ENCODE measurements at regions not wholly inside any gene's neighbourhood (a gene's known extent, or its start where the extent isn't known, plus 50 kb on each side); places are given as distances from the start of the nearest gene placed in this dataset.

GRCh38 chr4:23485801-23486200 lies 404.0 kb downstream of the PPARGC1A start:
- Histone ChIP-seq H3K27ac (ENCODE audit: low read depth in 2 of 2, low read length in 2 of 2) (no peak overlapping the region), H3K27me3 (ENCODE audit: control insufficient read depth, insufficient read depth, low read length) (no peaks in the 10 kb centered on the region), H3K4me3 (ENCODE audit: low read length in 3 of 3) (no peak overlapping the region), H3K9ac (ENCODE audit: low read length in 3 of 3) (no peak overlapping the region), H3K9me3 (ENCODE audit: control insufficient read depth in 2 of 3, insufficient read depth in 1 of 3, low read length in 3 of 3) (no peaks in the 10 kb centered on the region), H3K36me3 (ENCODE audit: control insufficient read depth in 2 of 3, insufficient read depth in 3 of 3, low read length in 3 of 3) (no peaks in the 10 kb centered on the region), H3K4me1 (ENCODE audit: control insufficient read depth in 2 of 3, insufficient read depth in 2 of 3, low read depth in 1 of 3, low read length in 3 of 3) (no peaks in the 10 kb centered on the region)
- intact Hi-C loops (cut with DNase I): no loop called here
- FAIRE-seq (no peak), DNase-seq (no peak)
- TF ChIP-seq CTCF (IDR thresholded peaks at IDR 0.05; ENCODE audit: borderline replicate concordance, extremely low read depth, insufficient read depth): no peak

DNA sequence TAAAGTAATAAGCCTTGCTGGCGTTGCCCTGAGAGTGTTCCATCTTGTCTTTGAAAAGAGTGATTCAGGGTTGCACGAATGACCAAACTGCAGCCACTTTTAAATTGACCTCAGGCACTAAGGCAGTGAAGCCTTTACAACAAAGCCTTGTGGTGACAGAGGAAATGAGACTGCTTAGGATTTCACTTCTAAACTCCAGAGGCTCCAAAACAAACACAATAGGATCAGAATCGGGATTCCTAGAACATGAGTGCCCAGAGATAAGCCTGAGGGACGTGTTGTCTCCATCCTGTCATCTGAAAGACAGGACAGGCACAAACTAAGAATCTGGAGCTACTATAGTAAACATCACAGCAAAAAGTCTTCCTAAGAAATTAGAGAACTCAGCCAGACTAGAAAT lies 405.2 kb downstream of the PPARGC1A start:
- no peak for DNase-seq
- Histone ChIP-seq H3K36me3 (ENCODE audit: control insufficient read depth in 2 of 3, insufficient read depth in 3 of 3, low read length in 3 of 3) (no peaks in the 10 kb centered on the region), H3K9me3 (ENCODE audit: control insufficient read depth in 2 of 3, insufficient read depth in 1 of 3, low read length in 3 of 3) (no peaks in the 10 kb centered on the region), H3K9ac (ENCODE audit: low read length in 3 of 3) (no peak overlapping the region), H3K4me1 (ENCODE audit: control insufficient read depth in 2 of 3, insufficient read depth in 2 of 3, low read depth in 1 of 3, low read length in 3 of 3) (no peaks in the 10 kb centered on the region), H3K27ac (ENCODE audit: low read depth in 2 of 2, low read length in 2 of 2) (no peak overlapping the region), H3K4me3 (ENCODE audit: low read length in 3 of 3) (no peak overlapping the region), H3K27me3 (ENCODE audit: control insufficient read depth, insufficient read depth, low read length) (no peaks in the 10 kb centered on the region)
- no peak for TF ChIP-seq CTCF (IDR thresholded peaks at IDR 0.05; ENCODE audit: borderline replicate concordance, extremely low read depth, insufficient read depth)
- no peak for FAIRE-seq
- intact Hi-C loops (cut with DNase I): no loop called here

DNA sequence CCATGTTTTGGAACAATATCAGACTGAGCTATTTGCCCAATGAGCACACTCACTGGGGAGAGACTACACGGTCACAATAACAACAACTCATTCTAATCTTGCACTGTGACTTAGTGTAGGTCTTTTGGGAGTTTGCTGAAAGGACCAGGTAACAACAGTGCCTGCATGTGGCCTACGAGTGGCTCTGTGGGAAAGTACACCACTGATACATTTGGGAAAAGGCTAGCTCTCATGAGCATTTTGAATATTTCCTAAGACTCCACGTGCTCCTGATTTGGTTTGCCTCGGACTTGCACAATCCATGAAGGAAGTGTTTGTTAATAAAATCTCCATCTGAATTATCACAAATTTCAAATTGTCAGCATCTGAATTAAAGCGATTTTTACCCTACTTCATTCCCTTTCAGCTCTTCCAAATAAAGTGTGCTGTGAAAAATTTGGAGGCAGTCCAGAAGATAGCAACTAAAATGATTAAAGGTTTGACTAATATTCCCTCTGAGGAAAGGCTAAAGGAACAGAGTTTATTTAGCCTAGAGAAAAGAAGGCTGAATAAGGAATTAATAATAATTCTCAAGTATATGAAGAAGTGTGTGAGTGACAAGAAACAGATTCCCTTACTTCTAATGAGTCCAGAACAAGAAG lies 406.4 kb downstream of the PPARGC1A start:
- TF ChIP-seq CTCF (IDR thresholded peaks at IDR 0.05; ENCODE audit: borderline replicate concordance, extremely low read depth, insufficient read depth): no peak
- intact Hi-C loops (cut with DNase I): no loop called here
- FAIRE-seq (no peak), DNase-seq (no peak)
- Histone ChIP-seq H3K36me3 (ENCODE audit: control insufficient read depth in 2 of 3, insufficient read depth in 3 of 3, low read length in 3 of 3) (no peaks in the 10 kb centered on the region), H3K27me3 (ENCODE audit: control insufficient read depth, insufficient read depth, low read length) (no peaks in the 10 kb centered on the region), H3K9me3 (ENCODE audit: control insufficient read depth in 2 of 3, insufficient read depth in 1 of 3, low read length in 3 of 3) (no peaks in the 10 kb centered on the region), H3K4me1 (ENCODE audit: control insufficient read depth in 2 of 3, insufficient read depth in 2 of 3, low read depth in 1 of 3, low read length in 3 of 3) (no peaks in the 10 kb centered on the region), H3K9ac (ENCODE audit: low read length in 3 of 3) (no peak overlapping the region), H3K4me3 (ENCODE audit: low read length in 3 of 3) (no peak overlapping the region), H3K27ac (ENCODE audit: low read depth in 2 of 2, low read length in 2 of 2) (no peak overlapping the region)

DNA sequence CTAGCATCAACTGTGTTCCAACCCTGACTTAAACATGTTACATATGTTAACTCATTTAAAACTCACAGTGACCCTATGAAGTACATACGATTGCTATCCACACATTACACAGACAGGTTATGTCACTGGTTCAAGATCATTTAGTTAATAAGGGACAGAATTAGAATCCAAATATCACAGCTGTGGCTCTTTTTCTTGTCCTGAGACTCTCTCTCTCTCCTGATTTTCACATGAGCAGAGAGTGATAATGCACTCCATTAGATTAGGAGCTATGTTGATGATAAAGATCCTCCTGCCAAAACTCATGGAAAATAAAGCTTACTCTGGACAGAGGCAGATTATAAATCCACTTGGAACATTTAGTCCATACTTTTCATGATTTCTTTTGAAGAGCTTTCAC lies 408.3 kb downstream of the PPARGC1A start:
- no peaks in the 10 kb centered on the region for H3K4me1 ChIP-seq (ENCODE audit: control insufficient read depth in 2 of 3, insufficient read depth in 2 of 3, low read depth in 1 of 3, low read length in 3 of 3)
- no peak overlapping the region for H3K9ac ChIP-seq (ENCODE audit: low read length in 3 of 3)
- no peak for TF ChIP-seq CTCF (IDR thresholded peaks at IDR 0.05; ENCODE audit: borderline replicate concordance, extremely low read depth, insufficient read depth)

More for the DNA sequence above, 408.3 kb downstream of the PPARGC1A start:
- Histone ChIP-seq H3K4me3 (ENCODE audit: low read length in 3 of 3) (no peak overlapping the region), H3K36me3 (ENCODE audit: control insufficient read depth in 2 of 3, insufficient read depth in 3 of 3, low read length in 3 of 3) (no peaks in the 10 kb centered on the region), H3K27me3 (ENCODE audit: control insufficient read depth, insufficient read depth, low read length) (no peaks in the 10 kb centered on the region), H3K27ac (ENCODE audit: low read depth in 2 of 2, low read length in 2 of 2) (no peak overlapping the region), H3K9me3 (ENCODE audit: control insufficient read depth in 2 of 3, insufficient read depth in 1 of 3, low read length in 3 of 3) (no peaks in the 10 kb centered on the region)
- intact Hi-C loops (cut with DNase I): no loop called here
- DNase-seq: no peak
- no peak for FAIRE-seq
